Esophagus squamous epithelium (tissue), 4 donors: ENCODE measurements at regions not wholly inside any gene's neighbourhood (a gene's known extent, or its start where the extent isn't known, plus 50 kb on each side); places are given as distances from the start of the nearest gene placed in this dataset.

Experiments used
- CTCF ChIP-seq, 6 experiments: fragments of 450-650 bp in 4 of 6; fragments of 200-600 bp in 2 of 6; sonication (generic) in 2 of 6; IDR thresholded peaks; one replicate each; pipeline ENCODE4 v1.5.1; 2016 to 2019; ENCODE audit warnings: antibody characterized with exemption in 6 of 6, mild to moderate bottlenecking in 4 of 6, moderate library complexity in 4 of 6
- POLR2A ChIP-seq, 4 donors: fragments of 450-650 bp; IDR thresholded peaks; one replicate each; pipeline ENCODE4 v1.6.1; 2017; ENCODE audit warnings: antibody characterized with exemption in 4 of 4, mild to moderate bottlenecking in 4 of 4, moderate library complexity in 3 of 4

DNA sequence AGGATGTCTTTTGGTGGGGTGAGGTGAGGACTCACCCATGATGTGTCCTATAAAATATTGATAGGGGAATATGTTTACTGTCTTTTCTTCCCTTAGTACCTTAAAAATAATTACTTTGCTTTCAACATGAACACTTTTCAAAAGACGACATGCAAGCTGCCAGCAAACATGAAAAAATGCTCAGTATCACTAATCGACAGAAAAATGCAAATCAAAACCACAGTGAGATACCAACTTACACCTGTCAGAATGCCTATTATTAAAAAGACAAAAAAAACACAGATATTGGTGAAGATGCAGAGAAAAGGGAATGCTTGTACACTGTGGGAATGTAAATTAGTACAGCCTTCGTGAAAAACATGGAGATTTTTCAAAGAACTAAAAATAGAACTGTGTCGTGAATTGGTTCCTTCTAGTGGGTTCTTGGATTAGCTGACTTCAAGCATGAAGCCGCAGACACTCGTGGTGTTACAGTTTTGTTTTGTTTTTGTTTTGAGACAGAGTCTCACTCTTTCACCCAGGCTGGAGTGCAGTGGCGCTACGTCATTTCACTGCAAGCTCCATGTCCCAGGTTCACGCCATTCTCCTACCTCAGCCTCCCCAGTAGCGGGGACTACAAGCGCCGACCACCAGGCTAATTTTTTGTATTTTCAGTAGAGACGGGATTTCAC is 160.9 kb downstream of the FGF9 start:
- no peak for TF ChIP-seq CTCF (IDR thresholded peaks at IDR 0.05)
- no peak for TF ChIP-seq POLR2A (IDR thresholded peaks at IDR 0.05)
